ENCODE measurements at regions not wholly inside any gene's neighbourhood (a gene's known extent, or its start where the extent isn't known, plus 50 kb on each side); places are given as distances from the start of the nearest gene placed in this dataset.

DNA sequence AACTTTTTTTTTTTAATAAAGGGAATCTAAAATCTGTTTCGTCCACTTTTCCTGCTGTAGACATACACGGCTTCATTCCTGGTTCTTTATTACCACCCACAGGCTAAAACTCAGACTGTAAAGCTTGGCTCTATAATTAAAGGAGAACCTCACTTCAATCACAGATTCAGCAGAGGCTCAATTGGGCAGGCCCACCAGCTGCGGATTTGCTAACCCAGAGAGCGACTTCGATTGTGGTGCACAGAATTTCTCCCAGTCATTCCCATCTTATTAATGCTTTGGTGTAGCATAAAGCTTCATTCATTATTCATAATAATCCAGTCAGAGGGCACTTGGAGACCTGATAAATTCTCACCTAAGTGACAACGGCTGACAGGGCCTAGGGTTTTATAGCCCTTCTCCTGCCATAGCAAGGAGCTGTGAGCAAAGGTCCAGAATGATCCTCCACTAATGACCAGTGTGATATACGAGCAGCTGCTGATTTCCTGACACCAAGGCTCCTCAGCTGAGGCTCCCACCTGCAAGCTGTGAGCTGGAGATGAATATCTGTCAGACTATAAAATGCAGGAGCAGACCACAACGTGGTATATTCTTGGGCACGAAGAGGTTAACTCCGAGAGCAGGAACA lies 149.0 kb downstream of the ATP6V1G3 start:
- TF ChIP-seq CTCF (IDR thresholded peaks at IDR 0.05) (no peak), ZFX (IDR thresholded peaks at IDR 0.05; ENCODE audit: borderline replicate concordance) (no peak)

All from 22Rv1 (cell line).